ENCODE measurements at regions not wholly inside any gene's neighbourhood (a gene's known extent, or its start where the extent isn't known, plus 50 kb on each side); places are given as distances from the start of the nearest gene placed in this dataset.

DNA sequence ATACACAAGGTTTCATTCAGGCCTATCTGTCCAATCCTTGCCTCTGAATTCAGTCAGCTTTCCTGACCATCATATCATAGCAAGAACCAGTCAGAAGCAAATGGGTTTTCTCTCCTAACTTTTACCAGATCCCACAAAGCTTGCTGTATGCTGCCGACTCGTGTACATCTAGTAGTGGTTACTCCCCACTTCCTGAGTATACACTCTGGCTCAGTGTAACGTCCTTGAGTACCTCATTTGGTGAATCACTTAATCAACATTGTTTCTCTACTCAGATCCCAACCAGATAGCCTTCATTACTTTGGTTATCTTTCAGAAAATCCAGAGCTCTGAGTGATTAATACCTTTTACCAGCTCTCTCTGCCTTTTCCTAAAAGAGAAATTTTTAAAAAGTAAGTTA is 728.2 kb downstream of the GALC start:
- TF ChIP-seq CTCF (IDR thresholded peaks at IDR 0.05; ENCODE audit: low read length) (no peak), EZH2 (optimal IDR thresholded peaks at IDR 0.05; ENCODE audit: low read depth, low read length) (no peak), EZH2phosphoT487 (IDR thresholded peaks at IDR 0.05; ENCODE audit: low read length) (no peak)
